SU-DHL-6 (cell line): ENCODE measurements at regions not wholly inside any gene's neighbourhood (a gene's known extent, or its start where the extent isn't known, plus 50 kb on each side); places are given as distances from the start of the nearest gene placed in this dataset.

Source experiments
- H2AFZ ChIP-seq: fragments of 200-600 bp; sonication (generic); 2 replicates; pipeline ENCODE4 v1.6.1; 2014; ENCODE audit warnings: low read depth, mild to moderate bottlenecking, moderate library complexity, mixed read lengths, antibody characterized with exemption, low read length; ENCODE audit not compliant: severe bottlenecking
- H3F3A ChIP-seq: fragments of 200-600 bp; shearing (Covaris generic); 2 replicates; pipeline ENCODE4 v1.6.0; 2016; ENCODE audit warnings: antibody characterized with exemption, mild to moderate bottlenecking; ENCODE audit not compliant: insufficient read depth
- H3K27ac ChIP-seq: fragments of 200-600 bp; sonication (generic); 2 replicates; pipeline ENCODE4 v1.5.1; 2016; ENCODE audit warnings: low read depth, mild to moderate bottlenecking, low read length, moderate library complexity, mixed read lengths
- H3K27me3 ChIP-seq: fragments of 200-600 bp; sonication (generic), shearing (Covaris generic); 2 replicates; pipeline ENCODE4 v1.6.0; 2014; ENCODE audit warnings: mild to moderate bottlenecking, low read length
- H3K36me3 ChIP-seq: fragments of 200-600 bp; sonication (generic); 2 replicates; pipeline ENCODE4 v1.6.1; 2014; ENCODE audit warnings: mild to moderate bottlenecking, low read length, mixed read lengths
- H3K4me2 ChIP-seq: fragments of 300-600, 200-600 bp; shearing (Covaris generic), sonication (generic); 2 replicates; pipeline ENCODE4 v1.6.0; 2014; ENCODE audit warnings: low read length, low read depth, mild to moderate bottlenecking; ENCODE audit not compliant: poor library complexity, severe bottlenecking
- H3K4me3 ChIP-seq: fragments of 200-600 bp; sonication (generic); 2 replicates; pipeline ENCODE4 v1.5.1; 2014; ENCODE audit warnings: antibody characterized with exemption, low read length, mild to moderate bottlenecking, mixed read lengths; ENCODE audit not compliant: insufficient read depth, poor library complexity, severe bottlenecking
- H3K79me2 ChIP-seq: fragments of 200-600 bp; sonication (generic); 2 replicates; pipeline ENCODE4 v1.6.1; 2014; ENCODE audit warnings: mild to moderate bottlenecking, low read length, moderate library complexity; ENCODE audit not compliant: insufficient read depth
- H3K9ac ChIP-seq: fragments of 200-600 bp; sonication (generic); 2 replicates; pipeline ENCODE4 v1.7.0; 2014; ENCODE audit warnings: mild to moderate bottlenecking, low read length
- H3K9me2 ChIP-seq: fragments of 200-600 bp; sonication (generic); replicated peaks from 2 replicates; pipeline ENCODE4 v1.6.1; 2014; ENCODE audit warnings: low read length; ENCODE audit not compliant: insufficient read depth
- H3K9me3 ChIP-seq: fragments of 200-600 bp; sonication (generic); 2 replicates; pipeline ENCODE4 v1.6.1; 2014; ENCODE audit warnings: low read length, mixed read lengths; ENCODE audit not compliant: insufficient read depth
- H4K20me1 ChIP-seq: fragments of 200-600 bp; sonication (generic); 2 replicates; pipeline ENCODE4 v1.6.1; 2014; ENCODE audit warnings: low read depth, mild to moderate bottlenecking, antibody characterized with exemption, low read length, moderate library complexity, mixed read lengths
- CTCF ChIP-seq: fragments of 200-600 bp; sonication (generic); IDR thresholded peaks from one replicate; pipeline ENCODE4 v1.5.1; 2017; ENCODE audit warnings: antibody characterized with exemption, mild to moderate bottlenecking, low read length, moderate library complexity; ENCODE audit not compliant: insufficient read depth, poor library complexity, severe bottlenecking
- EZH2phosphoT487 ChIP-seq: fragments of 200-600 bp; sonication (generic), shearing (Covaris generic); conservative IDR thresholded peaks from 2 replicates; pipeline ENCODE4 v1.6.1; 2018; ENCODE audit warnings: mild to moderate bottlenecking, antibody characterized with exemption, low read length, moderate library complexity, mixed read lengths

- Histone ChIP-seq H3K27ac (no peak overlapping the region), H3K36me3 (no peaks in the 10 kb centered on the region), H3K9me2 (no peaks in the 10 kb centered on the region), H3K9ac (no peak overlapping the region), H4K20me1 (no peaks in the 10 kb centered on the region), H3F3A (no peaks in the 10 kb centered on the region), H3K4me2 (no peak overlapping the region), H3K27me3 (no peaks in the 10 kb centered on the region), H3K79me2 (no peaks in the 10 kb centered on the region), H3K9me3 (no peaks in the 10 kb centered on the region), H3K4me3 (no peak overlapping the region), H2AFZ (no peak overlapping the region)
- no peak for TF ChIP-seq CTCF
- TF ChIP-seq EZH2phosphoT487: no peak
Observed at GRCh38 chr20:48564982-48565539, 262.7 kb downstream of the PREX1 start.

GRCh38 chr20:48563191-48563870, 264.5 kb downstream of the PREX1 start:
- TF ChIP-seq EZH2phosphoT487 (no peak), CTCF (no peak)
- no peaks in the 10 kb centered on the region for H4K20me1 ChIP-seq
- H3F3A ChIP-seq: no peaks in the 10 kb centered on the region
- no peaks in the 10 kb centered on the region for H3K9me2 ChIP-seq
- no peaks in the 10 kb centered on the region for H3K36me3 ChIP-seq
- no peak overlapping the region for H3K9ac ChIP-seq
- no peak overlapping the region for H2AFZ ChIP-seq
- no peak overlapping the region for H3K27ac ChIP-seq
- H3K4me3 ChIP-seq: no peak overlapping the region
- H3K79me2 ChIP-seq: no peaks in the 10 kb centered on the region
- no peaks in the 10 kb centered on the region for H3K27me3 ChIP-seq
- H3K9me3 ChIP-seq: no peaks in the 10 kb centered on the region
- no peak overlapping the region for H3K4me2 ChIP-seq

- Histone ChIP-seq H3K4me2 (no peak overlapping the region), H3K9me3 (no peaks in the 10 kb centered on the region), H3K79me2 (no peaks in the 10 kb centered on the region), H3K27ac (no peak overlapping the region), H3F3A (no peaks in the 10 kb centered on the region), H2AFZ (no peak overlapping the region), H4K20me1 (no peaks in the 10 kb centered on the region), H3K4me3 (no peak overlapping the region), H3K9ac (no peak overlapping the region), H3K9me2 (no peaks in the 10 kb centered on the region), H3K36me3 (no peaks in the 10 kb centered on the region), H3K27me3 (no peaks in the 10 kb centered on the region)
- TF ChIP-seq CTCF (no peak), EZH2phosphoT487 (no peak)
Observed at GRCh38 chr20:48562586-48563116, 265.1 kb downstream of the PREX1 start.
